ENCODE measurements at regions not wholly inside any gene's neighbourhood (a gene's known extent, or its start where the extent isn't known, plus 50 kb on each side); places are given as distances from the start of the nearest gene placed in this dataset.

DNA sequence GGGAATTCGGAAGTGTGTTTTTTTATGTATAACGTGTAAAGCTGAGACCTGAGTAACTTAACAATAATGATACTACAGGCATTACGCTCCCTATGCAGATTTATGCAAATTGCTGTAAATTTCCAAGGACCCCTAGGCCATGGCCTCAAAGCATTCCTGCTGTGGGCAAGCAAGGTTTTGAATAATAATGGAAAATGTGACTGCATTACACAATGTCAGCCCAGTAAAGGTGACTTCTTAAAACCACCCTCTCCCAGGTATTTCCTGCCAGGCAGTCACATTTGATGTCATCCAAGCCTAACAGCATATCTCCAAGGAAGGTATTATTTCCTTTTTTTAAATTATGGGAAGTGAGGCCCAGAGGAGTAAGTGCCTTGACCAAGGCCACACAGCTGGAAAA is 621.0 kb downstream of the BCL11B start:
- H3K4me3 ChIP-seq, result no peak overlapping the region
- no peaks in the 10 kb centered on the region for H3K9me3 ChIP-seq
- DNase-seq (ENCODE audit: low spot score in 2 of 2), result no peak
- no peaks in the 10 kb centered on the region for H3K4me1 ChIP-seq
- H3K36me3 ChIP-seq, result no peaks in the 10 kb centered on the region
- no peak overlapping the region for H3K27ac ChIP-seq
- TF ChIP-seq POLR2A (IDR thresholded peaks at IDR 0.05), result no peak
- TF ChIP-seq EP300 (IDR thresholded peaks at IDR 0.05), result no peak
- no peak for TF ChIP-seq CTCF (IDR thresholded peaks at IDR 0.05)
- TF ChIP-seq POLR2AphosphoS5 (IDR thresholded peaks at IDR 0.05), result no peak
- 86% methylated on average over 3 of the region's 3 CpGs for WGBS
- no peaks in the 10 kb centered on the region for H3K27me3 ChIP-seq

DNA sequence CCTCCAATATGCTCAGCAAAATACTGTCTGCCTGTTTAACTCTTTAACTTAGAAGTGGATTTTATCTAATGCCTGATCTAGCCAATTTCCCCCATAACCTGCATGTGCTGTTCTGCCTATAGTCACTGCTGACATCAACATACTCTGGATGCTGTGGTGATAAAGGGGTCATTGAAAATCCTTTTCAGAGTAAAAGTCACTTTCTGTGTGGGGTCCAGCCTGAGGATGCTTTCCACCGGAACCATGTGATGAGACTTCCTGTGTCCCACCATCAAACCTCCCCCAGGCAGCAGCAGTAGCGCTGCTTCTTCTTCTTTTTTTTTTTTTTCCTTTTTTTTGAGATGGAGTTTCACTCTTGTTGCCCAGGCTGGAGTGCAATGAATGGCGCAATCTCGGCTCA is 607.0 kb downstream of the BCL11B start:
- no peaks in the 10 kb centered on the region for H3K36me3 ChIP-seq
- no peaks in the 10 kb centered on the region for H3K27me3 ChIP-seq
- no peak overlapping the region for H3K27ac ChIP-seq
- DNase-seq (ENCODE audit: low spot score in 2 of 2), result no peak
- TF ChIP-seq EP300 (IDR thresholded peaks at IDR 0.05) (no peak), CTCF (IDR thresholded peaks at IDR 0.05) (no peak), POLR2AphosphoS5 (IDR thresholded peaks at IDR 0.05) (no peak), POLR2A (IDR thresholded peaks at IDR 0.05) (no peak)
- 73% methylated on average over 4 of the region's 4 CpGs for WGBS
- no peaks in the 10 kb centered on the region for H3K4me1 ChIP-seq
- no peaks in the 10 kb centered on the region for H3K9me3 ChIP-seq
- H3K4me3 ChIP-seq, result no peak overlapping the region

GRCh38 chr14:98666545-98666944 is 605.5 kb downstream of the BCL11B start:
- TF ChIP-seq EP300 (IDR thresholded peaks at IDR 0.05) (no peak), POLR2A (IDR thresholded peaks at IDR 0.05) (no peak), POLR2AphosphoS5 (IDR thresholded peaks at IDR 0.05) (no peak), CTCF (IDR thresholded peaks at IDR 0.05) (no peak)
- H3K36me3 ChIP-seq, result no peaks in the 10 kb centered on the region
- H3K27me3 ChIP-seq, result no peaks in the 10 kb centered on the region
- no peaks in the 10 kb centered on the region for H3K4me1 ChIP-seq
- no peak overlapping the region for H3K27ac ChIP-seq
- H3K9me3 ChIP-seq, result no peaks in the 10 kb centered on the region
- H3K4me3 ChIP-seq, result no peak overlapping the region
- 45% methylated on average over 5 of the region's 5 CpGs for WGBS
- no peak for DNase-seq (ENCODE audit: low spot score in 2 of 2)

DNA sequence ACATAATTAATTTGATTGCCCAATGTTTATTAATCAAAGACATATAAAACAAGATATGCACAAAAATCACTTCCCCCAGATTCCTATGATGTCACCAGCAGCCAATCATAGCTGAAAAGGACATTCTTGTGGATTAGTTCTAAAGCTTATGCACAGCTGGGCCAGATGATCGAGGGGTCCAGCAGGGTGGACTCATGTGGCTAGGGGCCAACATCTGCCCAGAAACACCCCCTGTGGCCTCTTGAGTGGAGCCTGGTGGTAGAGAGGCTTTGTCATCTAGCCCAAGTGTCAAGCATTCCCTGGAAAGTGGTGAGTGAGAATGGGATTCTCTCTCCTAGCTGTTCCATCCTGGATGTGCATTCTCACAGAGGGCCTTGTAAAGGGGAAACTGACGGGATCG is 590.0 kb downstream of the BCL11B start:
- H3K4me1 ChIP-seq, result no peaks in the 10 kb centered on the region
- no peak overlapping the region for H3K27ac ChIP-seq
- no peaks in the 10 kb centered on the region for H3K9me3 ChIP-seq
- TF ChIP-seq CTCF (IDR thresholded peaks at IDR 0.05), result no peak
- TF ChIP-seq POLR2AphosphoS5 (IDR thresholded peaks at IDR 0.05), result no peak
- TF ChIP-seq EP300 (IDR thresholded peaks at IDR 0.05), result no peak
- no peak for TF ChIP-seq POLR2A (IDR thresholded peaks at IDR 0.05)
- H3K4me3 ChIP-seq, result no peak overlapping the region
- no peaks in the 10 kb centered on the region for H3K27me3 ChIP-seq
- DNase-seq (ENCODE audit: low spot score in 2 of 2), result no peak
- 76% methylated on average over 3 of the region's 3 CpGs for whole genome bisulfite sequencing
- H3K36me3 ChIP-seq, result no peaks in the 10 kb centered on the region

DNA sequence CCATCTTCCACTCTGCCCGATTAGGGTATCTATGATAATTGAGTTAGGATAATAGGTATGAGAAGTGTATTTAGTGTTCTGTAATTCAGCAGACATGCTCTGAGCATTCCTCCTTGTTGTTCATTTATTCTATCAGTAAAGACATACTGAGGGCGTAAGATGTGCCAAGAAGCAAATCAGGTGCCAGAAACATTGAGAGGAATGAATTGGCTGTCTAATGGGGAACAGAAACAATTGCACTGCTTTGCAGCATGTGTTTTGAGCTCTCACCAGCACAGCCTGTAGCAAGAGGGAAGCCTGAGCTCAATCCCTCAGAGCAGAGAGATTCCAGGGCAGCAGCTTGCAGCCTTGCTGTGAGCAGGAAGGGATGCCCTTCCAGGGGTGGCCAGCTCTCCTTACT is 589.3 kb downstream of the BCL11B start:
- Histone ChIP-seq H3K27ac (no peak overlapping the region), H3K9me3 (no peaks in the 10 kb centered on the region), H3K4me3 (no peak overlapping the region), H3K36me3 (no peaks in the 10 kb centered on the region), H3K27me3 (no peaks in the 10 kb centered on the region), H3K4me1 (no peaks in the 10 kb centered on the region)
- TF ChIP-seq POLR2A (IDR thresholded peaks at IDR 0.05) (no peak), EP300 (IDR thresholded peaks at IDR 0.05) (no peak), POLR2AphosphoS5 (IDR thresholded peaks at IDR 0.05) (no peak), CTCF (IDR thresholded peaks at IDR 0.05) (no peak)
- 51% methylated on average over 2 of the region's 2 CpGs for WGBS
- no peak for DNase-seq (ENCODE audit: low spot score in 2 of 2)

All from suprapubic skin (tissue), 4 donors.